Sigmoid colon (tissue), 6 donors: ENCODE measurements at regions not wholly inside any gene's neighbourhood (a gene's known extent, or its start where the extent isn't known, plus 50 kb on each side); places are given as distances from the start of the nearest gene placed in this dataset.

ENCODE experiments used
- DNase-seq: peaks from one replicate; pipeline ENCODE4 v3.0.0-alpha.2; 2019
- H3K27ac ChIP-seq, 4 donors: fragments of 200-600 bp; sonication (generic); one replicate each; pipeline ENCODE4 v1.5.1; 2016 to 2019; ENCODE audit warnings: mild to moderate bottlenecking in 1 of 4
- H3K27me3 ChIP-seq, 3 donors: fragments of 200-600 bp; sonication (generic); one replicate each; pipeline ENCODE4 v1.5.1; 2019; ENCODE audit warnings: mild to moderate bottlenecking in 1 of 3
- H3K36me3 ChIP-seq, 4 donors: fragments of 200-600 bp; sonication (generic); one replicate each; pipeline ENCODE4 v1.5.1; 2016 to 2019
- H3K4me1 ChIP-seq, 4 donors: fragments of 200-600 bp; sonication (generic); one replicate each; pipeline ENCODE4 v1.5.1; 2017 to 2019
- H3K4me3 ChIP-seq, 4 donors: fragments of 200-600 bp; sonication (generic); one replicate each; pipeline ENCODE4 v1.5.1; 2017 to 2019; ENCODE audit warnings: mild to moderate bottlenecking in 2 of 4, moderate library complexity in 1 of 4
- H3K9me3 ChIP-seq, 4 donors: fragments of 200-600 bp in 3 of 4; sonication (generic) in 3 of 4; one replicate each; pipeline versions ENCODE4 v1.5.1 to v1.6.1; 2013 to 2019
- EP300 ChIP-seq, 4 donors: sonication (generic); formaldehyde crosslinking; IDR thresholded peaks; one replicate each; pipeline ENCODE4 v1.6.1; 2017; ENCODE audit warnings: antibody characterized with exemption in 4 of 4
- POLR2A ChIP-seq, 2 donors: fragments of 450-650 bp; IDR thresholded peaks; one replicate each; pipeline ENCODE4 v1.6.1; 2016; ENCODE audit warnings: antibody characterized with exemption in 2 of 2, mild to moderate bottlenecking in 2 of 2, moderate library complexity in 2 of 2
- POLR2AphosphoS5 ChIP-seq, 4 donors: sonication (generic); formaldehyde crosslinking; IDR thresholded peaks; one replicate each; pipeline ENCODE4 v1.6.1; 2017; ENCODE audit warnings: antibody characterized with exemption in 4 of 4
- WGBS, 2 donors: extraction: QIAGEN DNeasy Blood & Tissue Kit; methylation state at CpG; one replicate each; pipeline ENCODE4 v1.1.7; 2013; 5-methylcytosine and 5-hydroxymethylcytosine counted together
- intact Hi-C: fragments of 100-400 bp; cut with DNase I; formaldehyde crosslinking; loops from one replicate; pipeline ENCODE4 v1.15.1; 2023
- TF ChIP-seq, protein P1 (sequence below), 4 experiments: fragments of 450-650 bp in 3 of 4; fragments of 200-600 bp in 1 of 4; IDR thresholded peaks; one replicate each; pipeline ENCODE4 v1.5.1; 2016 to 2019; ENCODE audit warnings: antibody characterized with exemption in 4 of 4, mild to moderate bottlenecking in 3 of 4, moderate library complexity in 2 of 4
- donor health status: healthy with polysubstance abuse.
- donor health status: healthy.

DNA sequence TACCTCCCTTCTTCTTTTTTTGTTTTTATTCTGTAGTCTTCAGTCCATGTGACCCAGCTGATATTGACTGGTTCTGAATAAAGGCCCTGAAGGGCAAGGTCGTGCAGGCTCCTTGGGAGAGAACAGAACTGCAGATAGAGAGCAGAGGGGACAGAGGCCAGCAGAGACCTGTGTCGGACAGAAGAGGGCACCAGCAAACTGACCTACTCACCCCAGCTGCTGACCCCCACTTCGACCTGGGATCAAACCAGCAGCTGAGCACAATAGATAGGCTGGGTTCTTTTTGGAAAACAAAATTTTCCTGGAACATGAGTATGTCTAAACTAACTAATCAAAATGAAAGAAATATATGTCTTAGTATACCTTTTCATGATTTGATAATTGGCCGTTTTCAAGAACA lies 695.1 kb downstream of the NR2F1-AS1 start:
- intact Hi-C loops: no loop called here
- TF ChIP-seq, protein P1, sequence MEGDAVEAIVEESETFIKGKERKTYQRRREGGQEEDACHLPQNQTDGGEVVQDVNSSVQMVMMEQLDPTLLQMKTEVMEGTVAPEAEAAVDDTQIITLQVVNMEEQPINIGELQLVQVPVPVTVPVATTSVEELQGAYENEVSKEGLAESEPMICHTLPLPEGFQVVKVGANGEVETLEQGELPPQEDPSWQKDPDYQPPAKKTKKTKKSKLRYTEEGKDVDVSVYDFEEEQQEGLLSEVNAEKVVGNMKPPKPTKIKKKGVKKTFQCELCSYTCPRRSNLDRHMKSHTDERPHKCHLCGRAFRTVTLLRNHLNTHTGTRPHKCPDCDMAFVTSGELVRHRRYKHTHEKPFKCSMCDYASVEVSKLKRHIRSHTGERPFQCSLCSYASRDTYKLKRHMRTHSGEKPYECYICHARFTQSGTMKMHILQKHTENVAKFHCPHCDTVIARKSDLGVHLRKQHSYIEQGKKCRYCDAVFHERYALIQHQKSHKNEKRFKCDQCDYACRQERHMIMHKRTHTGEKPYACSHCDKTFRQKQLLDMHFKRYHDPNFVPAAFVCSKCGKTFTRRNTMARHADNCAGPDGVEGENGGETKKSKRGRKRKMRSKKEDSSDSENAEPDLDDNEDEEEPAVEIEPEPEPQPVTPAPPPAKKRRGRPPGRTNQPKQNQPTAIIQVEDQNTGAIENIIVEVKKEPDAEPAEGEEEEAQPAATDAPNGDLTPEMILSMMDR (IDR thresholded peaks at IDR 0.05): no peak
- TF ChIP-seq POLR2AphosphoS5 (IDR thresholded peaks at IDR 0.05) (no peak), POLR2A (IDR thresholded peaks at IDR 0.05) (no peak), EP300 (IDR thresholded peaks at IDR 0.05) (no peak)
- DNase-seq: no peak
- H3K4me1 ChIP-seq: no peaks in the 10 kb centered on the region
- H3K4me3 ChIP-seq: no peak overlapping the region
- no peaks in the 10 kb centered on the region for H3K27me3 ChIP-seq
- no peak overlapping the region for H3K27ac ChIP-seq
- no peaks in the 10 kb centered on the region for H3K36me3 ChIP-seq
- H3K9me3 ChIP-seq: no peaks in the 10 kb centered on the region
- 45 to 60% methylated on average over 4 of the region's 4 CpGs for WGBS, 2 donors

DNA sequence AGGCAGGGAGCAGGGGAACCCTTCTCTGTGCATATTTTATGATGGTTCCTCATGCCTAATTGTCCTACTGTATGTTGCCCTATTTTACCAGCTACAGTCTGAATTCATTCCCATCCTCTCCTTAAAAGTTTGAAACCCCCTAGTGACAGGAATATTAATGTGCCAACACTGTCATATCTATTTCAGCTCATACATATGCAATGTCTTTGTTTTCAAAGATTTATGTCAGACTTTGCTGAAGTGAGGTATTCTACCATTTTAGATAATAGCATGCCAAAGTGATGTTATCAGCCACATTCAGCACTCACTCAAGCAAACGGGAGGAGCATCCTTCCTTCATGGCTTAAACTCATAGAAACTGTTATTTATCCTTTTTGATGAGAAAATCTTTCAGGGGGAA lies 696.5 kb downstream of the NR2F1-AS1 start:
- Histone ChIP-seq H3K4me3 (no peak overlapping the region), H3K9me3 (no peaks in the 10 kb centered on the region), H3K36me3 (no peaks in the 10 kb centered on the region), H3K27ac (no peak overlapping the region), H3K27me3 (no peaks in the 10 kb centered on the region), H3K4me1 (no peaks in the 10 kb centered on the region)
- intact Hi-C loops: no loop called here
- WGBS, 2 donors: 35 to 45% methylated on average over 1 of the region's 1 CpG
- no peak for TF ChIP-seq POLR2A (IDR thresholded peaks at IDR 0.05)
- no peak for TF ChIP-seq POLR2AphosphoS5 (IDR thresholded peaks at IDR 0.05)
- no peak for TF ChIP-seq EP300 (IDR thresholded peaks at IDR 0.05)
- TF ChIP-seq, protein P1 (IDR thresholded peaks at IDR 0.05): no peak
- no peak for DNase-seq

DNA sequence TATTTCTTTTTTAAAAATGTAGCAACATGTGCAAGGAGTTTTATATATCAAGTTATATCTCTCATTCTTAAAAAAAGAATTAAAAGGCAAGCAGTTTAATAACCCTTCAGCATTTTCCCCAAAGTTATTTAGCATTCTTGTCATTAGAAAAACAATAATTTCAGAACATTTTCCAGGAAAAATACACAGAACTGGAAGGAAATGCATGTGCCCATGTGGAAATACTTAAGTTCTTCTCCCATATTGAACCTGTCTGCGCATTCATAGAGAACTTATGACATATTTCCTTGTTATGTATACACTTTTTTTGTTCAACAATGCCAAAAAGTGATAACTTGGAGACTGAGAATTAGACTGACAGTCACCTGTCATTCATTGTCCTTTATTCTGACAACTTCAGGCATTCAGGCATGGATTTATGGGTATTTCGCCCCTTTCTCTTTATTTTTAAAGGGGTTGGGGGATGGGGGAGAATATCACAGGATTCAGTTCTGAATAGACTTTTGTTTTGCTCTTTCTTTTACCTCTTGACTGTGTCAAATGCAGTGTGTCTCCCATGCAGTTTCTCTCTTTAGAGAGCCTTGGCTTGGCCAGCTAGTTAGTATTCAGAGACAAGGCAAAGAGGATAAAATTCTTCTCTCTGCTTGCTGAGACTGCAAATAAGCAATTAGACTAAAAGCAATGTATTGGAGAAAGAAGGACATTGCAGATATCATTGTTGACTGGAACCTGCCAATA lies 701.0 kb downstream of the NR2F1-AS1 start:
- 78 to 80% methylated on average over 2 of the region's 2 CpGs for WGBS, 2 donors
- no peak overlapping the region for H3K4me3 ChIP-seq
- peaks cover 0 to 4% (median 0%) of the 10 kb centered on the region in 4 donors for H3K9me3 ChIP-seq
- DNase-seq: no peak
- intact Hi-C loops: no loop called here
- H3K27ac ChIP-seq: no peak overlapping the region
- H3K27me3 ChIP-seq: no peaks in the 10 kb centered on the region
- TF ChIP-seq EP300 (IDR thresholded peaks at IDR 0.05) (no peak), POLR2AphosphoS5 (IDR thresholded peaks at IDR 0.05) (no peak), POLR2A (IDR thresholded peaks at IDR 0.05) (no peak)
- TF ChIP-seq, protein P1 (IDR thresholded peaks at IDR 0.05): no peak
- no peaks in the 10 kb centered on the region for H3K36me3 ChIP-seq
- no peaks in the 10 kb centered on the region for H3K4me1 ChIP-seq

DNA sequence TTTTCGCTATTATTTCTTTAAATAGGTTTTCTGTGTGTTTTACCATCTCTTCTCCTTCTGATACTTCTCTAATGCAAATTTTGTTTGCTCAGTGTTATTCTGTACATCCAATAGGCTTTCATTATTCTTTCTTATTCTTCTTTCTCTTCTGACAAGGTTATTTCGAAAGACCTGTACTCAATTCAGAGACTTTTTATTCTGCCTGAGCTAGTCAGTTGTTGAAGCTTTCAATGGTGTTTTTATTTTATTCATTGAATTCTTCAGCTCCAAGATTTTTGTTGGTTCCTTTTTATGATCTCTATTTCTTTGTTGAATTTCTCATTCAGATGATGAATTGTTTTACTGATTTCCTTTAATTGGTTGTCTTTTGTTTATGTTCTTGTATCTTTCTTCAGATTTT lies 706.2 kb downstream of the NR2F1-AS1 start:
- no peaks in the 10 kb centered on the region for H3K27me3 ChIP-seq
- H3K36me3 ChIP-seq: no peaks in the 10 kb centered on the region
- WGBS, 2 donors: 89% methylated on average over 2 of the region's 2 CpGs
- no peaks in the 10 kb centered on the region for H3K4me1 ChIP-seq
- peaks cover 0 to 4% (median under 1%) of the 10 kb centered on the region in 4 donors for H3K9me3 ChIP-seq
- no peak overlapping the region for H3K27ac ChIP-seq
- no peak overlapping the region for H3K4me3 ChIP-seq
- no peak for DNase-seq
- intact Hi-C loops: no loop called here
- no peak for TF ChIP-seq POLR2AphosphoS5 (IDR thresholded peaks at IDR 0.05)

DNA sequence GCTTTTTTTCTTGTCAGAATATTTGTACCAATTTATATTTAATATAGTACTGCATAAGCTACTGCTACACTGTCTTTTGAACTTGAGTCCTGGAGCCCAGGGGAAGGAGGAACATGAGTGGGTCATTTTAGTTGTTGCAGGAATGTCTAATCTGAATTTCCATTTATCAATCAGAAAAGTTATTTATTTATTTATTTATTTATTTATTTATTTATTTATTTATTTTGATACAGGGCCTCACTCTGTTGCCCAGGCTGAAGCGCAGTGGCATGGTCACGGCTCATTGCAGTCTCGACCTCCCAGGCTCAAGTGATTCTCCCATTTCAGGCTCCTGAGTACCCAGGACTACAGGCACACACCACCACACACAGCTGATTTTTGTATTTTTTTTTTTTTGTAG lies 712.6 kb downstream of the NR2F1-AS1 start:
- no peak for TF ChIP-seq POLR2A (IDR thresholded peaks at IDR 0.05)
- no peak for TF ChIP-seq EP300 (IDR thresholded peaks at IDR 0.05)
- TF ChIP-seq POLR2AphosphoS5 (IDR thresholded peaks at IDR 0.05): no peak
- TF ChIP-seq, protein P1 (IDR thresholded peaks at IDR 0.05): no peak
- no peak overlapping the region for H3K27ac ChIP-seq
- H3K27me3 ChIP-seq: no peaks in the 10 kb centered on the region
- no peaks in the 10 kb centered on the region for H3K36me3 ChIP-seq
- DNase-seq: no peak
- intact Hi-C loops: no loop called here
- H3K9me3 ChIP-seq: peaks cover 0 to under 1% (median 0%) of the 10 kb centered on the region in 4 donors
- no peak overlapping the region for H3K4me3 ChIP-seq
- no peaks in the 10 kb centered on the region for H3K4me1 ChIP-seq
- 92 to 95% methylated on average over 3 of the region's 3 CpGs for WGBS, 2 donors
